D721Med (cell line): ENCODE measurements at regions not wholly inside any gene's neighbourhood (a gene's known extent, or its start where the extent isn't known, plus 50 kb on each side); places are given as distances from the start of the nearest gene placed in this dataset.
A peak's percentile ranks its signal among the peaks of the same experiment; 100 is the strongest.

Source experiments
- DNase-seq: peaks from one replicate; pipeline ENCODE4 v3.0.0; 2011; ENCODE audit warnings: low spot score; ENCODE audit not compliant: insufficient read length
- FAIRE-seq: peaks from 2 replicates; lab custom pipeline; 2011; peaks lifted over from hg19 to GRCh38; lab: Jason Lieb, UNC
- CTCF ChIP-seq: IDR thresholded peaks from 2 replicates; pipeline ENCODE4 v1.5.1; 2012; ENCODE audit warnings: mild to moderate bottlenecking, control low read depth; ENCODE audit not compliant: insufficient read depth; ENCODE audit errors: missing control alignments

GRCh38 chr3:30263925-30264313, 342.5 kb upstream of the TGFBR2 start:
- DNase-seq, result no peak
- no peak for FAIRE-seq
- TF ChIP-seq CTCF, result no peak

GRCh38 chr3:30266524-30266923, 339.9 kb upstream of the TGFBR2 start:
- FAIRE-seq, result no peak
- no peak for TF ChIP-seq CTCF
- DNase-seq, result no peak

GRCh38 chr3:30268288-30268687, 338.1 kb upstream of the TGFBR2 start:
- no peak for DNase-seq
- no peak for FAIRE-seq
- TF ChIP-seq CTCF, result no peak

DNA sequence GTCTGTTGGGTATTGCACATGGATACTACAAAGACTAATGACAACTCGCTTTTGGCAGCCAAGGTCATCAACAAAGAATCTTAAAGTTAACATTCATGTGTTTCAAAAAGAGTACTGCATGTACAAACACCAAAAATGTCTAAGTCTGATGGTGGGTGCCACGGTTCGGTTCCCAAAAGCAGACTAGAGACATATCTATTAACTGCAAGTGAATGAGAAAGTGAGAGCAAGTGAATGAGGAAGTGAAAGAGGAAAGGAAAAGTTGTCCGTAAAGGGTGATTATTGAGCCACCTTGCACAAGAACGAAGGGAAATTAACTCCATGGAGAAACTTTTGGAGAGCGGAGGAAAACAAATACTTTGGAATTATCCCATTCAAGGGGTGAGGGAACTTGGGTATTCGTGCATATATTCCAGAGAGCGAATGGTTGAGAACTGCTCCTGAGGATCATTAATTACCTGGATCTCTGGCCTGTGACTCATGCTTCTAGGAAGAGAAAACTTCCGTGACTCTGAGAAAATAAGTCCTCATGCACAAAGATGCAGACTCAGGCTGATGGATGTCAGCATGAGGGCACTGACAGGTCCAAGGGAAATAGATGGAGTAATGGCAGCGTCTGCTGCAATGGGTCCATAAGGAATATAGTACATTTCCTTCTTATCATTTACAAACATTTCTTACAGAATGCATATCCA, 336.5 kb upstream of the TGFBR2 start:
- DNase-seq (no peak), FAIRE-seq (no peak)
- TF ChIP-seq CTCF, result no peak

DNA sequence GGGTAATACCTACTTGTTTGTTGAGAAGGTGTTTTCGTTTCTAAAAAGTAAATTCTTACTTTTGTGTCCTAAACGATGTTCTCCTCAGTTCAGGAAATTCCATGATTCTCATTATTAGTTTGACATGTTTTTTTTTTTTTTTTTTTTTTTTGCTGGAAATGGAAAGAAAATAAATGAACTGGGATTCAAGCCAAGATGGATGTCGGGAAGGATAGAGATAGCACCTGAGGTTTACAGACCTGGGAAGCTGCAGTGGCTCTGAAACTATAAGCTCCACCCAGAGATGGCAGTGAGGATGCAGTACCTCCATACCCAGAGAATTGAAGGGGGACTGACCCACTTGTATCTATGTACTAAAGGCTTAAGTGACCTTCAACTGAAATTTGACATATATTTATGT, 334.6 kb upstream of the TGFBR2 start:
- FAIRE-seq (no peak), DNase-seq (no peak)
- no peak for TF ChIP-seq CTCF

- TF ChIP-seq CTCF, result no peak
- DNase-seq (no peak), FAIRE-seq (peak; percentile 16)
Observed at GRCh38 chr3:30273304-30274072, 332.9 kb upstream of the TGFBR2 start.

- no peak for FAIRE-seq
- no peak for DNase-seq
Observed at GRCh38 chr3:30277494-30277893, 328.9 kb upstream of the TGFBR2 start.

More at GRCh38 chr3:30277494-30277893, 328.9 kb upstream of the TGFBR2 start:
- no peak for TF ChIP-seq CTCF
